Activated T-cell treated with anti-CD3 and anti-CD28 coated beads, Interleukin-2, amount 50 U/mL, for 72 hours (primary cell): ENCODE measurements at regions not wholly inside any gene's neighbourhood (a gene's known extent, or its start where the extent isn't known, plus 50 kb on each side); places are given as distances from the start of the nearest gene placed in this dataset.
"Not testable (repeated sequence)": the region's sequence is repeated elsewhere in the genome, so short reads cannot be mapped to it uniquely, and the experiment has no call there.

ENCODE experiments used
- ATAC-seq, 2 donors: fragments of 150-1000 bp; cut with Tn5 transposase; replicated peaks in 1 of 2; 2 replicates each; pipeline ENCODE4 v1.10.0; 2021; ENCODE audit warnings: moderate library complexity in 2 of 2, mild to moderate bottlenecking in 1 of 2
- DNase-seq, 2 donors: peaks; one replicate each; pipeline ENCODE4 v3.0.0; 2021 to 2022; ENCODE audit warnings: mixed read lengths in 1 of 2
- H3K27ac Mint-ChIP-seq: one replicate; pipeline ENCODE4 v1.8.0; 2022; ENCODE audit warnings: mild to moderate bottlenecking, moderate library complexity, mixed read lengths
- H3K27me3 Mint-ChIP-seq: one replicate; pipeline ENCODE4 v1.8.0; 2022; ENCODE audit warnings: low read depth, mixed read lengths
- H3K36me3 Mint-ChIP-seq, 2 donors: one replicate each; pipeline ENCODE4 v1.8.0; 2022; ENCODE audit warnings: mixed read lengths in 2 of 2, mild to moderate bottlenecking in 1 of 2; ENCODE audit not compliant: insufficient read depth in 2 of 2
- H3K4me1 Mint-ChIP-seq: one replicate; pipeline ENCODE4 v1.8.0; 2022; ENCODE audit warnings: low read depth, mixed read lengths
- H3K4me3 Mint-ChIP-seq, 2 donors: one replicate each; pipeline ENCODE4 v1.8.0; 2022; ENCODE audit warnings: mild to moderate bottlenecking in 2 of 2, mixed read lengths in 2 of 2, moderate library complexity in 2 of 2
- H3K9me3 Mint-ChIP-seq, 2 donors: one replicate each; pipeline ENCODE4 v1.8.0; 2022; ENCODE audit warnings: mixed read lengths in 2 of 2

DNA sequence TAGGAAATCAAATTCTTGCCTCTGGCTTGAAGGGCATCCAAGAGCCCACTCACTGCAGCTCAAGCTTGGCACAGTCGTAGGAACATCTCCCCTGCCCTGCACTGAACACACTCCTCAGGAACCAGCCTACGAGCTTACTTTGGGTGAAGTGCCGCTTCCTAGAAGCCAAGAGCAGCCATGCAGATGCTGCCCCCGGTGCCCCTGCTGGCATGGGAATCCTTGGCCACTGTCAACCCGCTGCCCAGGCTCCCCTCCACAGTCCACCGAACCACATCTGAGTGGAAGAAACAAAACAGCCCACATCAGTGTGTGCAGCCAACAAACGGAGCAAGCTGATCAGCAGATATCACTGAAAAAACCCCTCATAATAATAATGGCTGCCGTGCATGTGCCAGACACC lies 89.8 kb downstream of the TMEM215 start:
- Mint-ChIP-seq H3K36me3 (no peaks in the 10 kb centered on the region), H3K27me3 (peaks cover 5% of the 10 kb centered on the region), H3K9me3 (no peaks in the 10 kb centered on the region), H3K4me1 (no peaks in the 10 kb centered on the region), H3K4me3 (no peak overlapping the region), H3K27ac (no peak overlapping the region)
- DNase-seq (no peak), ATAC-seq (no peak)

DNA sequence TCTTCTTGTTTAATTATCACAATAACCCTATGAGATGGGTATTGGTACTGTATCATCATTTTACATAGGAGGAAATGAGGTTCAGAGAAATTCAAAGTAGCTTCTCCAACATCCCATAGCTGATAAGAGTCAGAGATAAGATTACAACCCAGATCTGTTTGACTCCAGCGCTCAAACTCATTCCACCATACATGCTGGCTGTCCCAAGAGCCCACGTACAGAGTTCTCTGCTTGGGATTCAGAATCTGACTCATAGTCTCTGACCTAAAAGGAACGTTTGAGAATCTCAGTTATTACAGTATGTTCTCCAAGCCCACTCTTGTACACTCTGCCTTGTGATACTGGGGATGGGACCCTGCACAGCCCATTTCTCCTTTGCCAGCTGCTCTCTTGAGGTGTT lies 90.2 kb downstream of the TMEM215 start:
- H3K4me3 Mint-ChIP-seq: no peak overlapping the region
- H3K27me3 Mint-ChIP-seq: peaks cover 5% of the 10 kb centered on the region
- DNase-seq (no peak), ATAC-seq (no peak)
- no peaks in the 10 kb centered on the region for H3K4me1 Mint-ChIP-seq
- no peaks in the 10 kb centered on the region for H3K9me3 Mint-ChIP-seq
- H3K36me3 Mint-ChIP-seq: no peaks in the 10 kb centered on the region
- H3K27ac Mint-ChIP-seq: no peak overlapping the region

DNA sequence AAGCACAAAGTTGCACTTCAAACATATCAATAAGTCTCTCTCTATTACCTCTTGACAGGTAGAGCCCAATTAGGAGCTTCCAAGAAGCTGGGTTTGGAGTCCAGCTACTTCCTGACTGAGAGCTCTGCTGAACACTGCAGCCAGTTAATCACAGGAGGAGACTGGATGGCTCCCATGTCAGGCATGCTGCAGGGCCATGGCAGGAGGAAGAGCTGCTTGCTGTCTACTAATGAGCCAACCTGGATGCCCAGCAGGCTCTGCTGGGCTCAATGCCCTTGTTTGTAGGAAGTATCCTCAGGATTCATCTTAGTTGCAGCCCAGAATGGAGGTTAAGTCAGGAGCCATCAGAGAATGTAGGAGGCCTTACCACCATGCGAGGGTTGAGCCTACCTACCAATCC lies 91.9 kb downstream of the TMEM215 start:
- no peak for ATAC-seq
- H3K4me1 Mint-ChIP-seq: no peaks in the 10 kb centered on the region

DNA sequence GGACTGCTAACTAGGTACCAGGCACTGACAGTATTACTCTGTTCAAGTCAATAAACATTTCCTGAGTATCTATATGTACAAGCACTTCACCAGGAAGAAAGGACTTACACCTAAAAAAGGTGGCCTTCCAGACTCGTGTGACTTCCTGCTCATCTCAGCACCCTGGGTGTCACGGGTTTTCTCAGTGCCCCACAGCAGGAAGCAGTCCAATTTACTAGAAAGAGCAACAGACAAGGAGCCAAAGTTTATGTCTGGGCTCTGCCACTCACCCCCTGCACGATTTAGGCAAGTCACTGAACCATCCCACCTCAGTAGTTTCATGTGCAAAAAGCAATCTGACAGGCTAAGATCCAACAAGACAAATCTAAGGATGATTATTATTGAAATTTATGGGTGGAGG lies 92.4 kb downstream of the TMEM215 start:
- Mint-ChIP-seq H3K27me3 (no peaks in the 10 kb centered on the region), H3K9me3 (no peaks in the 10 kb centered on the region), H3K4me1 (no peaks in the 10 kb centered on the region), H3K36me3 (no peaks in the 10 kb centered on the region), H3K4me3 (no peak overlapping the region), H3K27ac (no peak overlapping the region)
- ATAC-seq (no peak), DNase-seq (no peak)

More for the DNA sequence above, 91.9 kb downstream of the TMEM215 start:
- H3K4me3 Mint-ChIP-seq: no peak overlapping the region
- no peaks in the 10 kb centered on the region for H3K27me3 Mint-ChIP-seq
- no peak overlapping the region for H3K27ac Mint-ChIP-seq
- H3K36me3 Mint-ChIP-seq: no peaks in the 10 kb centered on the region
- no peak for DNase-seq
- no peaks in the 10 kb centered on the region for H3K9me3 Mint-ChIP-seq

DNA sequence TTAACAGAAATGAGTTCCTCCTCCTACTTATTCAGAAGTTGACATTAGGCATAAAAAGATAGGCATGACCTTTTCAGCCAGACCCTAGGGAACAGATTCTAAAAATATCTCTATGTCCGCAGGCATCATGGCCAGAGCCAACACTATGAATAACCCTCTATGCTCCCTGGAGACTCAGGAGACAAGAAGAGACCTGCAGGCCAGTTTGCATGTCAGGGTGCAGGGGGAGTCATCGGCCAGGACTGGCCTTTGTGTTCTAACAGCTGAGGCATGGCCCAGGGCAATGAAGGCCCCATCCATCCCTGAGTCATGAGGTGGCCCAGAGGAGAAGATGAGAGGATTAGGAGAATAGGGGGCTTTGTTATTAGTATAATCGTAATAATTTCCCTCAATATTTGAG lies 93.8 kb downstream of the TMEM215 start:
- Mint-ChIP-seq H3K27ac (no peak overlapping the region), H3K4me1 (no peaks in the 10 kb centered on the region), H3K36me3 (no peaks in the 10 kb centered on the region), H3K27me3 (no peaks in the 10 kb centered on the region), H3K9me3 (no peaks in the 10 kb centered on the region), H3K4me3 (no peak overlapping the region)
- ATAC-seq: no peak
- DNase-seq: no peak

DNA sequence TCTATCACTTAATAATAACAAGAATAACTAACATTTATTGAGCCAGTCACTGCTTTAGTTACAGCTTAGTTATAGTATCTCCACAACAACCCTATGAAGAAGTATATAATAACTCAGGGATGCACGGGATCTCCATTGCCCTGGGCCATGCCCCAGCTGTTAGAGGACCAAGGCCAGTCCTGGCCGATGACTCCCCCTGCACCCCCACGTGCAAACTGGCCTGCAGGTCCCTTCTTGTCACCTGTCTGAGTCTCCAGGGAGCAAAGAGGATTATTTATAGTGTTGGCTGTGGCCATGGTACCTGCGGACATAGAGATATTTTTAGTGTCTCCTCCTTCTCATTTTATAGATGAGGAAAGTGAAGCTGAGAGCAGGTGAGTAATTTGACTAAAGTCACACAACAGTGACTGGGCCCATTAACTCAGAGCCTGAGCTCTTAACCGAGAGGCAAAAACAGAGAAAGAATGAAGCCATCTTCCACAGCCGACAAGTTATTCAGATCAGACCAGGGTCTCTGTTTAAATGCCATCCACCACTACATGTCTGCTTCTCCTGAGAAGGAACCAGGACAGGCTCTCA lies 94.4 kb downstream of the TMEM215 start:
- H3K4me3 Mint-ChIP-seq: no peak overlapping the region
- H3K36me3 Mint-ChIP-seq: no peaks in the 10 kb centered on the region
- H3K9me3 Mint-ChIP-seq: no peaks in the 10 kb centered on the region
- H3K27me3 Mint-ChIP-seq: no peaks in the 10 kb centered on the region
- no peaks in the 10 kb centered on the region for H3K4me1 Mint-ChIP-seq
- ATAC-seq (no peak), DNase-seq (no peak)
- no peak overlapping the region for H3K27ac Mint-ChIP-seq

DNA sequence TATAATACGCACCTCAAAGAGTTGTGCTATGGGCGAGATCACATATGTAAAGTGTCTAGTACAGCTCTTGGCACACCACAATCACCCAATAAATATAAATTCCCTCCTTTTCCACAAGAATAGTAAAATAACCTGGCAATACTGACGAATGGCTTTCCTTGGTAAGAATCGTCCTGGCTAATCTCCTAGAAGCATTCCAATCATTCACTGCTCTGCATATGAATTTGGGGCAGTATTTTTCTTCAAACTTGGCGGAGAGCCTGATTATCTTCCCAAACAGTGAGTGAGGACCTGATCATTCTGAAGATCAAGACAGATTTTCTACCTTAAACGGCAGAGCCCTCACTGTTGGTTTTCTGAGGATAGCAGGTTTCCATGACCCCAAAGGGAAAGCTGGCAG lies 96.0 kb downstream of the TMEM215 start:
- no peaks in the 10 kb centered on the region for H3K9me3 Mint-ChIP-seq
- ATAC-seq: no peak

DNA sequence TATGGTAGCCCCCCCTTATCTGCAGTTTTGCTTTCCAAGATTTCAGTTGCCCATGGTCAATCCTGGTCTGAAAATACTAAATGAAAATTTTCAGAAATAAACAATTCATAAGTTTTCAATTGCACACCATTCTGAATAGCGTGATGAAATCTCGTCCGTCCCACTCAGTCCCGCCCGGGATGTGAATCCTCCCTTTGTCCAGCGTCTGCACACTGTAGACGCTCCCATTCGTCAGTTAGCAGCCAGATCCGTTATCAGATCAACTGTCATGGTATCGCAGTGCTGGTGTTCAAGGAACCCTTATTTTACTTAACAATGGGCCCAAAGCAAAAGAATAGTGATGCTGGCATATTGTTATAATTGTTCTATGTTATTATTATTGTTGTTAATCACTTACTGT lies 98.6 kb downstream of the TMEM215 start:
- no peaks in the 10 kb centered on the region for H3K27me3 Mint-ChIP-seq
- H3K36me3 Mint-ChIP-seq: no peaks in the 10 kb centered on the region
- no peak overlapping the region for H3K27ac Mint-ChIP-seq
- no peak overlapping the region for H3K4me3 Mint-ChIP-seq
- ATAC-seq (no peak), DNase-seq (no peak)
- no peaks in the 10 kb centered on the region for H3K4me1 Mint-ChIP-seq
- H3K9me3 Mint-ChIP-seq: no peaks in the 10 kb centered on the region

More for the DNA sequence above, 96.0 kb downstream of the TMEM215 start:
- H3K36me3 Mint-ChIP-seq: no peaks in the 10 kb centered on the region
- H3K4me1 Mint-ChIP-seq: no peaks in the 10 kb centered on the region
- DNase-seq: no peak
- H3K27ac Mint-ChIP-seq: no peak overlapping the region
- no peaks in the 10 kb centered on the region for H3K27me3 Mint-ChIP-seq
- no peak overlapping the region for H3K4me3 Mint-ChIP-seq

DNA sequence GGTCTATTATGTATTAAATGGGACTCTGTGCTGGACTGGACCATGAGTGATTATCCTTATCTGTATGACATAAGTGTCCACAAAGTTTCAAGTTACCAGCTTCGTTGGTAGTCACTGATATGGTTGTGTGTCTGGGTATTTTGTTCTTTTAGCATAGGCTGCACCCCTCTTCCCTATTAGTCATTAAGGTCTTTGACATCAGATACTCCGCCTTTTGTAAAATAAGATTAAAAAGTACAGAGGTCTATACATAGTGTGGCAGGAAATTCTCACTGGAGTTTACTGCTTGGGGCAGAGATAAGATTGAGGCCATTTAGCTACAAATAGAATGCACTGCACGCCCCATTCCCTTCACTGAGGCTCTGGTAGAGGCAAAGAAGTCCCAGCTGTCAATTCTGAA lies 99.4 kb downstream of the TMEM215 start:
- Mint-ChIP-seq H3K27me3 (no peaks in the 10 kb centered on the region), H3K4me1 (no peaks in the 10 kb centered on the region), H3K4me3 (no peak overlapping the region), H3K9me3 (no peaks in the 10 kb centered on the region), H3K36me3 (no peaks in the 10 kb centered on the region), H3K27ac (no peak overlapping the region)
- ATAC-seq (no peak), DNase-seq (no peak)

DNA sequence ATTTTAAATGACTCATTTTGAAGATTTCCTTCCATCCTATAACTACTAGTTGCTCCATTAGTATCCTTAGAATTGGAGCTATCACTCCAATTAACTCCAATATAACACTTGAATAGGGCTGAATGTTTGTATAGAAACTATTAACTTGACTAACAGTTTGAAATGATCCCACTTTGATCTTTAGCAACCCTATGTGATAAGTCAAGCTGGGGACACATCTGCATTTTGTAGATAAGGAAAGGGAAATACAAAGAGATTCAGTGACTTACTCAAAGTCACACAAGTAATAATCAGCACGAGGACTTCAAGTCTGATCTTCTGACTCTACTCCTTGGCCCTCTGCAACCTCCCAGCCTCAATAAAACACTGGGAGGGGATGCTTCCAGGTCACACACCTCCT lies 101.1 kb downstream of the TMEM215 start:
- Mint-ChIP-seq H3K9me3 (no peaks in the 10 kb centered on the region), H3K36me3 (no peaks in the 10 kb centered on the region), H3K4me1 (no peaks in the 10 kb centered on the region), H3K27me3 (no peaks in the 10 kb centered on the region), H3K4me3 (no peak overlapping the region), H3K27ac (no peak overlapping the region)
- no peak for ATAC-seq
- DNase-seq: no peak

DNA sequence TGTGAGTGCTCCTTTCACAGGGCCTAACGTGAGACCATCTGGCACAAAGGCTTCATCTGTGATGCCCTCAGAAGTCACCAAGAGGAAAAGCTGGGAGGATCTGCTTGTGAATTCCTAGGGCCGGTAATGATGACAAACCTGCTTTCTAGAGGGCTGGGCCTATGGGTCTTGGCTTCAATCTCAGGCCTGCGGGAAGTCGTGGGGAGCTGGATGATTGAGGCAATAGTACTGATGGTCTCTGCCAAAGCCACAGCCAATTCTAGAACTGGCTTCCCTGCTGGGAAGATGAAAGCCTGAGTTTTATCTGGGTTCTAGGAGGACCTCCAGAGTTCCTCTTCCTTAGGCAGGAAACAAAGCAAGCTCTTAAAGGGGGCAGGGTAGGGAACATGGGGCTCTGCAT lies 102.7 kb downstream of the TMEM215 start:
- Mint-ChIP-seq H3K27ac (no peak overlapping the region), H3K9me3 (no peaks in the 10 kb centered on the region), H3K4me3 (no peak overlapping the region), H3K36me3 (no peaks in the 10 kb centered on the region), H3K27me3 (no peaks in the 10 kb centered on the region), H3K4me1 (no peaks in the 10 kb centered on the region)
- ATAC-seq (no peak), DNase-seq (no peak)

DNA sequence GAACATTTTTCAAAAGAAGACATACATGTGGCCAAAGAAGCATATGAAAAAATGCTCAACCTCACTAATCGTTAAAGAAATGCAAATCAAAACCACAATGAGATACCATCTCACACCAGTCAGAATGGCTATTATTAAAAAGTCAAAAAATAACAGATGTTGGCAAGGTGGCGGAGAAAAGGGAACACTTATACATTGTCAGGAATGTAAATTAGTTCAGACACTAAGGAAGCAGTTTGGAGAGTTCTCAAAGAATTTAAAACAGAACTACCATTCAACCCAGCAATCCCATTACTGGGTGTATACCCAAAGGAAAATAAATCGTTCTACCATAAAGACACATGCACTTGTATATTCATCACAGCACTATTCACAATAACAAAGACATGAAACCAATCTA lies 106.9 kb downstream of the APTX start:
- not testable (repeated sequence) for H3K36me3 Mint-ChIP-seq, ATAC-seq, H3K27me3 Mint-ChIP-seq, H3K4me3 Mint-ChIP-seq, H3K9me3 Mint-ChIP-seq, H3K4me1 Mint-ChIP-seq, H3K27ac Mint-ChIP-seq, DNase-seq

DNA sequence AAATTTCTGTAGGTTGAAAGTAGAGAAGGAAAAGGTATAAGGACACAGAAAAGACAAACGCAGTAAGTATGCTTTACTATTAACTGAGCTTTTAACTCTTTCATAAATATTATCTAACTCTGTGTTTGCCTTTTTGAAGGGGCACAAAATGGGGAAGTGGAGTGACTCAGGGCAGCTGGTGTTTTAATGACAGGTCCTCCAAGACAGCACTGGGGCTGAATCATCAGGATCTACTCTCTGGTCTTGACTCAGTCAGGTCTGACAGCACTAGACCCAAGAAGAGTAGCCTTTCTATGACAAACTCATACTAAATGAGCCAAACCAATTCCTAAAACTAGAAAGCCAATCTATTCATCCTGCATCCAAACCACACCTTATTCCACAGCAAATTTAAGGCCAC lies 102.2 kb downstream of the APTX start:
- H3K4me3 Mint-ChIP-seq: no peak overlapping the region
- peaks cover 4% of the 10 kb centered on the region for H3K27me3 Mint-ChIP-seq
- H3K4me1 Mint-ChIP-seq: no peaks in the 10 kb centered on the region
- H3K9me3 Mint-ChIP-seq: peaks cover 0 to 2% of the 10 kb centered on the region in 2 donors
- no peak overlapping the region for H3K27ac Mint-ChIP-seq
- ATAC-seq (no peak), DNase-seq (no peak)
- H3K36me3 Mint-ChIP-seq: no peaks in the 10 kb centered on the region

DNA sequence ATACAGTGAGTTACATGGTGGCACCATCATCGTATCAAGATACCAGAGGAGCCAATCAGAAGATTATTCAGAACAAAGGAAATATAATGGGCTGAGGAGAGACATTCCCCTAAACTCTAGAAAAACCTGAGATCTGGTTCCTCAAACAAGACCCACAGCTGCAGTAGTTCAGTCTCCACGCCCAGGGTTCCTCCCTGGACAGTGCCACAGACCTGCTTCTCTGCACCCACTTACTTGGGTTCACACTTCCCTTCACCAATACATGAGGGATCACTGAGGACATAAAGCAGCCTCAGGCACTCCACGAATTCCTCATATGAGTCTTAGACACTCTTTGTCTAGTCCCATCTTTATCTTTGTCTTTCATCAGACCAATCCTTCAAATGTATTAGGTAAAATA lies 101.7 kb downstream of the APTX start:
- peaks cover 0 to 2% of the 10 kb centered on the region in 2 donors for H3K9me3 Mint-ChIP-seq
- no peak for ATAC-seq
- no peak for DNase-seq
- H3K27ac Mint-ChIP-seq: no peak overlapping the region
- H3K4me3 Mint-ChIP-seq: no peak overlapping the region
- H3K27me3 Mint-ChIP-seq: peaks cover 4% of the 10 kb centered on the region
- H3K4me1 Mint-ChIP-seq: no peaks in the 10 kb centered on the region
- no peaks in the 10 kb centered on the region for H3K36me3 Mint-ChIP-seq
